Tibial nerve (tissue), 4 donors: ENCODE measurements at regions not wholly inside any gene's neighbourhood (a gene's known extent, or its start where the extent isn't known, plus 50 kb on each side); places are given as distances from the start of the nearest gene placed in this dataset.

Experiments
- DNase-seq, 2 donors: peaks; one replicate each; pipeline ENCODE4 v3.0.0-alpha.2; 2019; ENCODE audit warnings: low spot score in 2 of 2
- H3K27ac ChIP-seq, 4 donors: fragments of 200-600 bp; sonication (generic) in 3 of 4; one replicate each; pipeline ENCODE4 v1.5.1; 2017 to 2019; ENCODE audit warnings: mild to moderate bottlenecking in 1 of 4
- H3K27me3 ChIP-seq, 2 donors: fragments of 200-600 bp; sonication (generic) in 1 of 2; one replicate each; pipeline versions ENCODE4 v1.5.1 to v1.6.0; 2017 to 2019
- H3K36me3 ChIP-seq, 3 donors: fragments of 200-600 bp; sonication (generic); one replicate each; pipeline ENCODE4 v1.5.1; 2018 to 2019
- H3K4me1 ChIP-seq, 4 donors: fragments of 200-600 bp; sonication (generic) in 3 of 4; one replicate each; pipeline ENCODE4 v1.5.1; 2017 to 2019
- H3K4me3 ChIP-seq, 4 donors: fragments of 200-600 bp; sonication (generic) in 3 of 4; one replicate each; pipeline ENCODE4 v1.5.1; 2017 to 2019; ENCODE audit warnings: mild to moderate bottlenecking in 1 of 4, moderate library complexity in 1 of 4
- H3K9me3 ChIP-seq, 4 donors: fragments of 200-600 bp; sonication (generic) in 3 of 4; one replicate each; pipeline ENCODE4 v1.5.1; 2017 to 2019
- EP300 ChIP-seq, 2 donors: sonication (generic); formaldehyde crosslinking; IDR thresholded peaks; one replicate each; pipeline ENCODE4 v1.6.1; 2017; ENCODE audit warnings: antibody characterized with exemption in 2 of 2, mild to moderate bottlenecking in 1 of 2
- POLR2A ChIP-seq, 2 donors: fragments of 450-650 bp; IDR thresholded peaks; one replicate each; pipeline ENCODE4 v1.6.1; 2017; ENCODE audit warnings: antibody characterized with exemption in 2 of 2, mild to moderate bottlenecking in 2 of 2, moderate library complexity in 2 of 2
- WGBS, 2 donors: methylation state at CpG; one replicate each; pipeline ENCODE4 v1.1.5; 2018; 5-methylcytosine and 5-hydroxymethylcytosine counted together
- TF ChIP-seq, protein P1 (sequence below), 5 experiments: fragments of 200-600 bp in 3 of 5; fragments of 450-650 bp in 2 of 5; sonication (generic) in 3 of 5; IDR thresholded peaks; one replicate each; pipeline ENCODE4 v1.5.1; 2016 to 2019; ENCODE audit warnings: antibody characterized with exemption in 5 of 5, mild to moderate bottlenecking in 3 of 5, moderate library complexity in 2 of 5

DNA sequence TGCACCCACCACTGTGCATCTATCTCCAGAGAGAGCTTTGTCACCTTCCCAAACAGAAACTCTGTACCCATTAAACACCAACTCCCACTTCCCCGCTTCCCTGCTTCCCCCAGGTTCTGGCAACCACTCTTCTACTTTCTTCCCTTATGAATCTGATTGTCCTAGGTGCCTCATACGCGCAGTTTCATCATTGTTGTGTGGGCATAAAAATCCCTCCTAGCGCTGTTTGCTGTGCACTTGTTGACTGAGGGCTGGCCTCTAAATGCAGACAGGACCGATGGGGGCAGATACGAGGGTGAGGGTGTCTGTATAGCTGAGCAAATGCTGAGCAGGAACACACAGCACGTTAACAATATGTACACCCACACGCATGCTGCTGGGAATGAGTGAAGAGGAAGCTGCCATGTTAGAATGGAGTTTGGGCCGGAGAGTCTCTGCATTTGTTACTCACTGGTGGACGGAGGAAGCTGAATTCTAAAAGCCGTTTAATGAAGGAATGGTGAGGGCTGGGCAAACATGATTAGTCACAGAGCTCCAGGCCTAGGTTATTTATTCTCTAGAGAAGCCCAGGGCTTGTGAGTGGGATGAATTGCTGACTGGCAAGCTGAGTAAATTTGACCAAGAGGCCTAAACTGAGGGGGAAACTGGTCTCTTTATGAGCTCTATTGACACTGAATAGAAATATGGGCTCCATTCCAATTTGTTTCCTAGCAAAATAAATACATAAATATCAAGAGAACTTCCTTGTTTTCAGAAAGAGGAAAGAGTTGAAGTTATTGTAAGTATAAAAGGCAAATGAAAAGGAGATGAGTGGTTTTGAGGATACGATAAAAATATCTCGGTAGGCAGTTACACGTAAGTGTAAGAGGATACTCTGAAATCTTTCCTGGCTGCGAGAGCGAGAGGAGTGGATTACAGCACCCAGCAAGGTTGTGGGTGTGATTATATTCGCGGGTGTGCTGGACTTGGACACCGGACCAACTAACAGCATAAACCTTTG is 95.9 kb upstream of the RPS6KA3 start:
- Histone ChIP-seq H3K9me3 (no peaks in the 10 kb centered on the region), H3K4me1 (peaks cover 0 to 22% (median 10%) of the 10 kb centered on the region in 4 donors), H3K4me3 (no peak overlapping the region), H3K36me3 (no peaks in the 10 kb centered on the region), H3K27ac (peak overlapping the region in 3 of 4 donors; percentile 71 to 85 (median 71)), H3K27me3 (no peaks in the 10 kb centered on the region)
- peak in 1 of 2 donors; percentile 5 for DNase-seq
- 32 to 39% methylated on average over 19 of the region's 19 CpGs for WGBS, 2 donors
- TF ChIP-seq, protein P1, sequence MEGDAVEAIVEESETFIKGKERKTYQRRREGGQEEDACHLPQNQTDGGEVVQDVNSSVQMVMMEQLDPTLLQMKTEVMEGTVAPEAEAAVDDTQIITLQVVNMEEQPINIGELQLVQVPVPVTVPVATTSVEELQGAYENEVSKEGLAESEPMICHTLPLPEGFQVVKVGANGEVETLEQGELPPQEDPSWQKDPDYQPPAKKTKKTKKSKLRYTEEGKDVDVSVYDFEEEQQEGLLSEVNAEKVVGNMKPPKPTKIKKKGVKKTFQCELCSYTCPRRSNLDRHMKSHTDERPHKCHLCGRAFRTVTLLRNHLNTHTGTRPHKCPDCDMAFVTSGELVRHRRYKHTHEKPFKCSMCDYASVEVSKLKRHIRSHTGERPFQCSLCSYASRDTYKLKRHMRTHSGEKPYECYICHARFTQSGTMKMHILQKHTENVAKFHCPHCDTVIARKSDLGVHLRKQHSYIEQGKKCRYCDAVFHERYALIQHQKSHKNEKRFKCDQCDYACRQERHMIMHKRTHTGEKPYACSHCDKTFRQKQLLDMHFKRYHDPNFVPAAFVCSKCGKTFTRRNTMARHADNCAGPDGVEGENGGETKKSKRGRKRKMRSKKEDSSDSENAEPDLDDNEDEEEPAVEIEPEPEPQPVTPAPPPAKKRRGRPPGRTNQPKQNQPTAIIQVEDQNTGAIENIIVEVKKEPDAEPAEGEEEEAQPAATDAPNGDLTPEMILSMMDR (IDR thresholded peaks at IDR 0.05) = no peak
- TF ChIP-seq EP300 (IDR thresholded peaks at IDR 0.05) (no peak), POLR2A (IDR thresholded peaks at IDR 0.05) (no peak)

DNA sequence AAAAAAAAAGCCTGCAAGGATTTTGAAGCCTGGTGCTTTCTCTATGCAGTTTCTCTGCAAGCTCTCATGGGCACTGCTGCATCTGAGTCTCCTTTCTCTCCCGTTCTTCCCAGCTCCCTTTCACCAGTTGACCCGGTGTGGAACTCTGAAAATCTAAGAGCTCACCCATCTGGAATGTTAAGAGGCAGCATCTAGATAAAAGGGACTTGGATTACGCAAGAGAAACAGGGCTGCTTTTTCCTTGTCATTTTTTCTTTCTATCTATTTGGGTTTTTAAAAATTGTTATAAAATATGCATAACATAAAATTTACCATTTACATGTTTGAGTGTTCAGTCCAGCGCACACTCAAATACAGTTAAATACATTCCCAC is 95.2 kb upstream of the RPS6KA3 start:
- 33 to 43% methylated on average over 4 of the region's 4 CpGs for WGBS, 2 donors
- Histone ChIP-seq H3K9me3 (no peaks in the 10 kb centered on the region), H3K36me3 (no peaks in the 10 kb centered on the region), H3K4me1 (peaks cover 0 to 22% (median 10%) of the 10 kb centered on the region in 4 donors), H3K27me3 (no peaks in the 10 kb centered on the region), H3K4me3 (no peak overlapping the region), H3K27ac (peak overlapping the region in 3 of 4 donors; percentile 71 to 85 (median 71))
- TF ChIP-seq POLR2A (IDR thresholded peaks at IDR 0.05) = no peak
- TF ChIP-seq, protein P1 (IDR thresholded peaks at IDR 0.05) = no peak
- TF ChIP-seq EP300 (IDR thresholded peaks at IDR 0.05) = no peak
- peak in 1 of 2 donors; percentile 8 for DNase-seq

DNA sequence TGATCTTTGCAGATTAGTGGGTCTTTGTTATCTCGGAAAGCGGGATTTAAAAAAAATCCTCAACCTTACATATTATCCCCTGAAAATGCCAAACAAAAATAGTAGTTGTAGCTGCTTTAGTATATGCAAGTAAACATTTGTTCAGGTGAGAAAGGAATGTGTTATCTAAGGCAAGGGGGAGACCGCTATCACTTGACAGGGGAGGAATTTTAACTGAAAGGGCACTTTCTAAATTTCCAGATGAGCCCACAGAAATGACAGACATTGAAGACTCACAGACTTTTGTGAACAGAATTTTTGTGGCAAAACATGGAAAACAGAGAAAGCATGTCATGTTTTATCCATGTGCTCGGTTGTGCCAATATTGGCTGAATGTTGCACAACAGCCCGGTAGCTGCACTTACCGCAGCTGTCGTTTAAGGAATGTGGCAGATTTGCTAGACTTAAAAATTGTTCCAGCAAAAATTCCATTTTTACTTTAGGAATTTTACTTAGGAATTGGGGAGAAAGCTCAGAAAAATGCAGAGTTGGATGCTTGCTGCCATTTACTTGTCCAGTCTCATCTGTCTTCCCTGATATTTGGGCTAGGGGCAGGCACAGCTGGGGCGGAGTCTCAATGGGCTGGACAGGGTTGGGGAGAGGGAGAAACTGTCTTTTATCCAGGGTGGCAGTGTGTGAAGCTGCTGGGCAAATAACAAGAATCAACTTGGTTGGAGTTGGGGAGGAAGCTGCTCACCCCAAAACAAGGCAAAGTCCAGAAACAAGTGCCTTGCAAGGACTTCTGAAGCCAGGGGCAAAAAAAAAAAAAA is 94.6 kb upstream of the RPS6KA3 start:
- WGBS, 2 donors = 57 to 63% methylated on average over 8 of the region's 8 CpGs
- peak; percentile 21 to 31 for DNase-seq
- Histone ChIP-seq H3K36me3 (no peaks in the 10 kb centered on the region), H3K9me3 (no peaks in the 10 kb centered on the region), H3K27ac (peak overlapping the region in 1 of 4 donors; percentile 85), H3K4me1 (peaks cover 0 to 22% (median 10%) of the 10 kb centered on the region in 4 donors), H3K27me3 (no peaks in the 10 kb centered on the region), H3K4me3 (no peak overlapping the region)
- TF ChIP-seq EP300 (IDR thresholded peaks at IDR 0.05) = peak in 1 of 2 donors; percentile 12
- TF ChIP-seq, protein P1 (IDR thresholded peaks at IDR 0.05) = no peak
- TF ChIP-seq POLR2A (IDR thresholded peaks at IDR 0.05) = no peak

DNA sequence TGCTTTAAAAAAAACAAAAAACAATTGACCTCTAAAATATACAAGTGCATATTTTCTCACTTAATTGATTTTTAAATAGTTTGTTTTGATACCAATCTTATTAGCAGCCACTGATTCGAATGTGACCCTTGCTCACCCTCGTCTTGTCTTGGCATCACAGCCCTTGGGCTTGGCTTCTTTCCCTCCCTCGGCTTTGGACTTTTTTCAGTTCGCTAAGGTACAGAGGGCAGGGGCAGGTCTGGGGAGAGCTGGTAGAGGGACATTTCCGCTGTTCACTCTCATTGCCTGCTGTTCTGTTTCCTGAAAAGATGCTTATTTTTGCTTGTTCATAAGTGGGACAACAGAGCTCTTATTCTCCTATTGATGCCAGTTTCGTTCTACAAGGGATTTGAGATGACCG is 88.5 kb upstream of the RPS6KA3 start:
- no peak for TF ChIP-seq POLR2A (IDR thresholded peaks at IDR 0.05)
- TF ChIP-seq EP300 (IDR thresholded peaks at IDR 0.05) = no peak
- TF ChIP-seq, protein P1 (IDR thresholded peaks at IDR 0.05) = no peak
- H3K4me1 ChIP-seq = no peaks in the 10 kb centered on the region
- no peak for DNase-seq
- no peak overlapping the region for H3K27ac ChIP-seq
- no peaks in the 10 kb centered on the region for H3K27me3 ChIP-seq
- no peaks in the 10 kb centered on the region for H3K9me3 ChIP-seq
- WGBS, 2 donors = 57 to 66% methylated on average over 7 of the region's 7 CpGs
- no peak overlapping the region for H3K4me3 ChIP-seq
- no peaks in the 10 kb centered on the region for H3K36me3 ChIP-seq
